HG03521 (cell line): ENCODE measurements at regions not wholly inside any gene's neighbourhood (a gene's known extent, or its start where the extent isn't known, plus 50 kb on each side); places are given as distances from the start of the nearest gene placed in this dataset.

ENCODE experiments used
- ATAC-seq: cut with Tn5 transposase; IDR thresholded peaks from one replicate; pipeline ENCODE4 v1.9.1; 2021; ENCODE audit warnings: mild to moderate bottlenecking, moderate library complexity; ENCODE audit not compliant: unreplicated experiment

DNA sequence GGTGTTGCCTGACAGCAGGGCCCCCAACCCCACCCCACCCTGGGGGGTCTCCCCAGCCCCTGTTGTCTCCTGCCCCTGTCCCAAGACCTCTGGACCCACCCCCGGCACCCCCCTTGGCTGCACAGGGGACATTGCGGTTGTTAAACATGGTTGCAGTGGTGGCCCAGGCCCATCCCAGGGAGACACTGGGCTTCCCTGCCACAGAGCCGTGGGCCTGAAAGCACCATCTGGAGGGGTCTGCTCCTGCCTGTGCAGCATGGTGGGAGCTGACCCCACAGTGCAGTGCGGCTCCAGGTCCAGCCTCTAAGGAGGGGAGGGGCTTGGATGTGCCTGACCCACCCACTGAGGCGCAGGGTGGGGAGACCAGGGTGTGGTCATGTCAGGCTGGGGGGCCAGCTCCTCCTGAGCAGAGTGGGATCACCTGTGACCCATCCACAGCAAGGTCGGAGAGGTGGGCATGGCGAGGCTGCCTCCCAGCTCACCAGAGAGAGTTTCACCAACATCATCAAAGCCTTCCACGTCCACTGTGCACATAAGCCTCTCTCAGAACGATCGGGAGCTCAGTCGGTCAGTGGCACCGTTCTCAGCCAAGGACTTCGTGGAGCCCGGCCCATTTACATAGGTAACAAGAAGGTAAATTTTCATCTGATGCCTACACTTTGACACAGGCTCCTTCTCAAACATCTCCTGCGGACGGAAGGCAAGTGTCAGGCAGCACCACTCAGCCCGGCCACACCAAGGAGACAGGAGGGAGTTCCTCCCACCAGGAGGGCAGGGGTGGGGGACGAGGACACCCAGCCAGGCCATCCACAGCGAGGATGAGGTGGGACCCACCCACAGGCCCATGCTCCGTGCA, 201.1 kb downstream of the BRD1 start:
- no peak for ATAC-seq

DNA sequence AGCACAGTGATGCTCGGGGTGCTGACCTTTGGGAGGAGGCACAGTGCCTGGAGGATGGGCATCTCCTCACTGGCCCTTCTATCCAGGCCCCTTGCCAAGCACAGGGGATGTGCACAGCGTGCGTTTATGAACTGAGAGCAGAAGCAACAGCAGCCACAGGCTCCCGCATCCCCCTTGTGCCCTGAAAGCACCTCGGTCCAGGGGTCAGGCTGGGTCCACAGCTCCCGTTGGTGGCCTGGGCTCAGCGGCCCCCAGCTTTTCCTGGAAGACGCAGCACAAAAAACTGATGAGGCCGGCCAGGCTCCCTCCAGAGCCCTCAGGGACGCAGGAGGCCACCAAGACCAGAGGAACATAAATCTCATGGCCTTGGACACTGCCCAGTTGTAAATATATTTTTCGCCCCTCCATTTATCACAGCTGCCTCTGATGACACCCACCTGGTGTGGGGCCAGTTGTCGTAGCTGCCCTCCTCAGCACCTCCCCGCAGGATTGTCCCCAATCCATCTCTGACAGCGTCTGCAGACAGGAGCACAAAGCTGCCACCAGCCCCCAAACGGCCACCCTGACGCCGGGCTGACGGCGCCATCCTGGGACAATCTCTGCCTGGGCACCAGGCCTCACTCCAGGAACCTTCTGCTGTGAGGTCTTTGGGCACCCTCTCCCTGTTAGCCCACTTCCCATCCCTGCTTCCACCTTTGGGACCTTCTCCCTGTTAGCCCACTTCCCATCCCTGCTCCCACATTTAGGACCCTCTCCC, 203.1 kb downstream of the BRD1 start:
- ATAC-seq, result no peak

DNA sequence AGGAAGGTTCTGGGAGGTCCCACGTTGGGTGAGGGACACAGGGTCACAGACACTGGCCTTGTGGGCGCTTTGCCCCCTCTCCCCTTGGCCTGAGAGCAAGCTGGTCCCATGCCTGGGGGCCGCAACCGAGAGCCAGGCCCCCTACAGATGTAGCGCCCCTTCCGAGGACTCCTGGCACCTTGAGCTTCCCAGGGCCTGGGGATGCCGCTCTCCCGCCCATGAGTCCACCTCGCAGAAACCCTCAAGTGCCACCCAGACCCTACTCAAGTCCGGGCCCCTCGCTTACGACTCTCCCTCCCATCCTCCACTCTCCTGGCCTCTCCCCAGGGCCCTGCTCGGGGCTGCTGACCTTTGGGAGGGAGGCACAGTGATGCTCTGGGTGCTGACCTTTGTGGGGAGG, 204.0 kb downstream of the BRD1 start:
- no peak for ATAC-seq

DNA sequence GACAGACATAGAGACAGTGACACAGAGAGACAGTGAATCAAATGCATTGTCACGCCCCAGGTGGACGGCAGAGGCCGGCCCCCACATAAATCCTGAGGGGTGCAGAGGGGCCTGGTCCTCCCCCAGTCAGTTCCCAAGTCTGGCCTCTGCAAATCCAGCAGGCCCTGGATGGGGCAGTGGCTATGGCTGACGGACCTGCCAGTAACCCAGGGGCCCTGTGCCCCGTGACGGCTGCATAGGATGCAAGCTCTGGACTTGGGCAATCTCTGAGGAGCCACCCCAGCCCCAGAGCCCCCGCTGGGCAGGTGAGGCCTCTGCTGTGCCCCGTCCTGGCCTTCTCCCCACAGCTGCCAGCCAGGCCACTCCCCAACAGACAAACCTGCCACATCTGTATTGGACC, 204.5 kb downstream of the BRD1 start:
- no peak for ATAC-seq

DNA sequence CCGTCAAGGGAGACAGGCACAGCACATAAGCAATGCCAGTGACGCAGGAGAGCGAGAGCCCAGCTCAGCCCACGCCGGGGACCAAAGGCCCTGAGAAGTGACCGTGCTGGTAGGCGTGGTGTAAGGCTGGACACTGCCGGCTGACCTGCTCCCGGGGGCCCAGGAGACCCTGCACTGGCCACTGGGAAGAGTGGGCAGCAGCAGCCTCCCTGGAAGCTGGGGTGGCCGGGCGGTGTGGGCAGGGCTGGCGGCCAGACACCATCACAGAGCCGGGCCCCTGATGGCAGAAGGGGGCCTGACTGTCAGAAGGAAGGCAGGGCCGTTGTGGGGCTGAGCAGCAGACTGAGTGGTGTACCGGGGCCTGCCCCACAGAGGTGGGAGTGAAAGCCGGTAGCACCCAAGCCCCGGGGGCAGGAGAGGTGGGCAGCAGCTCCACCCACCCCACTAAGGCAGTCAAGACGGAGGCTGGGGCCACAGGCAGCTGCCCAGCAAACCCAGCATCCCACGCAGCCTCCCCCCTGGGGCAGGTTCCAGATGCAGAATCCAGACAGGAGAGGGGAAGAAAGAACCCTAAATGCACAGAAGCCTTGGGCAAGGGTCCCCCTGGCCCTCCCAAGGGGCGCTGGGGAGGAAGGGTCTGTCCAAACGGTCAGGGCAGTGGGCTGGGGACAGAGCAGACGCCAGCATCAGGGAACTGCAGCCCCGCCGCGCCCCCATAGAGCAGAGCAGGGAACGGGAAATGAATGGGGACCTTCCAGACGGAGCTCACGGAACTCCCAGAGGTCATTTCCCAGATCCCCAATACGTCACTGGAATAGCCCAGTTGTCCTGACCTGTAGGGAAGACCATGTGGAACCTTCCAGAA, 205.2 kb downstream of the BRD1 start:
- no peak for ATAC-seq

DNA sequence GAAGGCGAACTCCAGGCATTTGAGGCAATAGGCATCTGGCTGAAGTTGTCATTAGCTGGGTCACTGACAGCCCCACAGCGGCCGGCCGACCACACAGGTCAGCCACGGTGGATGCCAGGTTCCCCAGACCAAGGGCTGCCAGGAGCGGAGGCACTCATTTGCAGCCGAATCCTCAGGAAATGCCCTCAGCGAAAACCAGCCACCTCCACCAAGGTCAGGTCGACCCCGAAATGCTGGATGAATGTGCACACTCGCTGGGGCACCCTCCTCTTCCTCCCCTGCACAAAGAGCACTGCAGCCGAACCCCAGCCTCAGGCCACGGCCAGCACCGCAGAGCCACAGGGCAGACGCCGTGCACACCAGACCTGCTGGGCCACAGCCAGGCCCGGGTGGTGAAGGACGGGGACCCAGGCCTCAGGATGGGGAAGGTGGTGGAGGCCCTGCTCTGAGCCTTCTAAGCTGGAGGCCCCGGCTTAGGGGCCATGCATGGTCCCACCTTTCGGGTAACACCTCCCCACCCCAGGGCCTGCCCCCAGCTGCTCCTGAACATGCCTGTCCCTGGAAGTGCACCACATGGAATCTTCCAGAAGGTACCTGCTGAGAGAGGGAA, 206.0 kb downstream of the BRD1 start:
- ATAC-seq, result no peak

DNA sequence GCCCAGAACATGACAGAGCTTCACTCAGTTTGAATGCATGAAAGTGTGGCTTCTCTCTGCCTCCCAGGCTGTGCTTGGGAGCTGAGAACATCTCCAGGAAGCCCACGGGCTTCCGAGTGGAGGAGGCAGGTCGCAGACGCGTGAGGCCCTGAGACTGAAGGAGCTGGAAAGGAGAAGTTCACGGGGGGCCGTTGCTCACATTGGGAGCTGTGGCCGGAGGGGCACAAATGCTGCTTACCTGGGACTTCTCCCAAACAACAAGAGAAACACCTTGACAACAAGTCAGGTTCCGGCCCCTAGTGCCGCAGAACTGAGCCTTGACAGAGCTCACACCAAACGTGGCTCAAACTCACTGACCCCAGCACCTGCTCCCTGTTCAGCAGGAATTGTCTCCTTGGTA, 207.0 kb downstream of the BRD1 start:
- no peak for ATAC-seq

DNA sequence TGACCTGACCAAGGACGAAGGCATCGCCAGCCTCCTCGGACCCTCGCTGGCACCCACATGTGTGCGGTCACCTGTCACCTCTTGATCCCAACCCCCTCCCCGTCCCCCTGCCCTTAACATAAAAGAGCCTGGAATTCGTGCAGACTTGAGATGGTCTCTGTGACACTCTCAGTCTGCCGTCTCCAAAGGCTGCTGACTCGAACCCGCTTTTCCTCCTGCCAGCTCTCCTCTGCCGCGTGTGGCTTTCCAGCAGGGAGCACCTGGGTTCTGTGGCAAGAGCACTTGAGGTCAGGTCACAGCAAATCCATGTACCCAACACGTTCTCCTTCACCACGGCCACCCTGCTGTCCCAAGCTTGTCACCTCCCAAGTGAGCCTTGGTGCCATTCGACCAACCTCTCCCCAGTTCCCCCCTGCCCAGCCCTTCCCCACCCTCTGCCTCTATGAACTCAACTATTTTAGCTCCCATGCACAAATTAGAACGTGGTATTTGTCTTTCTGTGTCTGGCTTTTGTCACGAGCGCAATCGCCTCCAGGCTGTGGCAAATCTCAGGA, 207.6 kb downstream of the BRD1 start:
- ATAC-seq, result no peak

DNA sequence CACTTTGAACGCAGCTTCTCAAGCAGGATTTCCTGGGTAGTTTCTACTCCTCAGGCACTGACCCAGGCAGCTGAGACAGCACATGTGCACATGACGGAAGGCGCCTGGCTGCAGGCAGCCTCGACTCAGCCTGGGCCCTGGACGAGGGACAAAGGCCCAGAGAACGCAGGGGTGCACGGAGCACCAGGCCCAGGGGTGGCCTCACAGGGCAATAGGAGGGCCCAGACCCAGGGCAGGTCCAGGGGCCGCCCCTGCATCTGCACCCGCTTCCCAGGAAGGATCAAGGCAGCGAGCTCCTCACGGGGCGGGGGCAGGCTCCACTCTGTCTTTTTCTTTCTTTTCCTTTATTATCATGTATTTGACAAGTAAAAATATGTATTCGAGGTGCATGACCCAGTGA, 208.4 kb downstream of the BRD1 start:
- no peak for ATAC-seq

DNA sequence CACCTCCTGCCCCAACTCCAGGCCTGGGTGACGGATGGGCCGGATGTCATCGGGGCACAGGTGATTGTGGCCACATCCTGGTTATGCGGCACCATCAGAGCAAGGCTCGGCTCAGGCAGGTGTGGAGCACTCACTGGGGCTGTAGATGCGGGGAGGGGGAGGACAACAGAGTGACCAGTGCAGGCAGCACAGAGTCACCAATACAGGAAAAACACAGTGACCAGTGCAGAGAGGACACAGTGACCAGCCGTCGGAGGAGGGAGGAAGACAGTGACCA, 209.1 kb downstream of the BRD1 start:
- ATAC-seq, result no peak

DNA sequence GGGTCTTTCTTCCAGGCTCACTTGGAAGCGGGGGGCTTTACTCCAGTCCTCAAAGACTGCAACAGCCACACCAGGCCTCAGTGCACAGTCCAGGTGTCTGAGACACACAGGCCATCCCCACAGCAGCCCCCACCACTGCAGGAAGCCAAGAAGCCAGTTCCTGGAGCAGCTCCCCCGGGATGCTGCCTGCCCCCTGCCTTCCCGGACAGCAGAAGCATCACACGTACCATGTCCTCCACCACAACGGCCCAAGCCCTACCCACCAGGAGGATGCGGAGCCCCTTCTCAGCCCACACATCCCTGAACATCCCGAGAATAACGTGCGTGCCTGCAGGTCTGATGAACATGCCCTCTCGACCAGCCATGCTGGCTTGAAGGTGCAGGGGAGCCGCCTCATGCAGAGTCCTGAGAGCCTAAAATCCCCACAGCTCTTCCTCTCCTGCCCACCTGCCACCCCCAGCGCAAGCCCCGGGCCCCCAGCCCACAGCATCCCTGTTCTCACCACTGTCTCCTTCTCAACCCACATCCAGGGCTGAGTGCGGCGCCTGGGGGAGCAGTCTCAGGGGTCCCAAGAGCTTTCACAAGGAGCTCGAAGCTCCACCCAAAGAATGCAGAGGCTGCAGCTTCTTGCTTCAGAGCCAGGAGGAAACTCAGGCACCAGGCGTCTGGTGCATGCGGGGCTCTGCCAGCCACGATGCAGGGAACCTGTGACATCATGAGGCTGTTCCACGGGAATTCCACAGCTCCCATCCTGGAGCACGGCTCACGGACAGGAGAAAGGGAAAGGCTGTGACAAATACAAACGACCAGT, 209.6 kb downstream of the BRD1 start:
- ATAC-seq, result no peak

DNA sequence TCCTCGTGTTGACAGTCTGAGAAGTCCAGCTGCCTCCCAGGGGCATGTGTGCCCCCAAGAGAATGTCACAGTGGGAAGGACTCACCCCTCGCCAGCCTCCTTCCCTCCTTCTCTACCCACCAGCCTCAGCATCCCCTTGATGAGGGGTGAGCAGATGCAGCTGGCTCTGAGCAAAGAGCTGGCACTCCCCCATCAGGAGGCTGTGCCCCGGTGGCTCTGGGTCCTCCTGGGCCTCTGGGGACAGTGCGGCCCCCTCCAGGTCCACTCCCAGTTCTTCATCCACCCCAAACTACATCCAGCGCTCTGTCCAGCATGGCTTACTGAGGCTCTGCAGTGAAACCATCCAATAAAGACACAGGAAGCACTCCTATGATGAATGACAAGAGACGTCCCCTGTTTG, 210.4 kb downstream of the BRD1 start:
- no peak for ATAC-seq

DNA sequence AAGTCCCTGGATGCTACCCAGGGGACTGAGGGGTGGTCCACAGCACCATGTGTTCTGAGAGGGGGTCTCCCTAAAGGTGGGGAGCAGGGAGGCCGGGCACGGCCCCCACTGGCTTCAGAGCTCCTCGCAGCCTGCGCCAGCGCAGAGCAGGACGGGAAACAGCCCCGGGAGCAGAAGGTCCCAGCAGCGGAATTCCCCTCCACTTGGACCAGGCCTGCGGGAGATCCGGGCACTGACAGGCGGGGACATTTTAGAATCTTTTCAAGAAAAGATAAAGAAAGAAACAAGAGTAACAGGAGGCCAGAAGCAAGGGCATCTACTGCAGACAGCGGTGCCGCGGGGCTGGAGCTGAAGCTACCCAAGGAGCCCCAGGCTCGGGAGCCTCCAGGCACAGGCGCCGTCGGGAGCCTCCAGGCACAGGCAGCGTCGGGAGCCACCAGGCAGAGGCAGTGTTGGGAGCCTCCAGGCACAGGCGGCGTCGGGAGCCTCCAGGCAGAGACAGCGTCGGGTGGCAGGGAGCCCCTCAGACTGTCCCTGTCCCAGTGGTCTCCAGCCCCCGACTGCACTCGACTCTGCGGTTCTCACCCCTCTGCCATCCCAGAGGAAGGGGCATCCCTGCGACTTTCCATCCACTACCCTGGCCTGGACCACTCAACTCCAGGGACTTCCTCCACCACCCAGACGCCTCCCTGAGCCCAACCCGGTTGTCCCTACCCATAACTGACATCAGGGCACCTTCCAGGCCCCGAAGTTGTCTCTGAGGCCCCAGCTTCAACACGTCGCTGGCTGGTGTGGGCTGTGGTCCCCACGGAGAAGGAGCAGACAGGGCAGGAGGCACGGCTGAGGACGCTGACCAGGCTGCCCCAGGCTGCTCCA, 211.1 kb downstream of the BRD1 start:
- ATAC-seq, result no peak

DNA sequence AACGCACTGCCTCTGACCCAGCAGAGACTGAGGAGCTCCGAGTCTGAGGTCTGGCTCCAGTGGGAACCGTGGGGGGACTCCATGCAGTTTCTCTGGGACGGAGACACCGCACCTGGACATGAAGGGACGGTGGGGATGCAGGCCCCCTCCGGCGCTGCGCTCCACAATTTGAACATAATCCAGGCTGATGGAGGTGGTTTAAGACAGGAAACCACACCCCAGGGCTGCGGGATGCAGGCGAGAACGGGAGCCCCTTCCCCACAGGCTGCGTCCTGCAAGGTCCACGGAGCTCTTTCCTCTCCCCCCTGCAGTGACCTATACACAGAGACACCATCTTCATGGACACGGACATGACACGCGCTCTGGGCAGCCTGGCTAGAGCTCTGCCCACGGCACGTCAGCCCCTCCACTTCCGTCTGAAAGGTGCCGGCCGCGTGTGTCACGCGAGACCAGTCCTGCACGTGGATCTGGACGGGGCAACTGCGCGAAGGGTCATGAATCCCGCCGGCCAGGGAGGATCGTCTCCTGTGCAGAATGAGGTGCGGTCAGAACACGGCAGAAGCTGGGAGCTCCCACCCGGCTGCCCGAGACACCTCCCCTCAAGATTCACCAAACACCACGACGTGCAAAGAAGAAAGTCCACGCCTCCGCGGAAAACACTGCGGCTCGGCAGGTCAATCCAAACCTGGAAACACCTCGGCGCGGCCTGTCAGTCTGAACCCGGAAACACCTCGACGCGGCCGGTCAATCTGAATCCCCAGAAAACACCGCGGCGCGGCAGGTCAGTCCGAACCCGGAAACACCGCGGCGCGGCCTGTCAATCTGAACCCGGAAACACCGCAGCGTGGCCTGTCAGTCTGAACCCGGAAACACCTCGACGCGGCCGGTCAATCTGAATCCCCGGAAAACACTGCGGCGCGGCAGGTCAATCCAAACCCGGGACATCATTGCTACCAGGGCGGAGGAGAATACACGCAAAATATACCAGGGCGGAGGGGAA, 212.4 kb downstream of the BRD1 start:
- ATAC-seq, result no peak

DNA sequence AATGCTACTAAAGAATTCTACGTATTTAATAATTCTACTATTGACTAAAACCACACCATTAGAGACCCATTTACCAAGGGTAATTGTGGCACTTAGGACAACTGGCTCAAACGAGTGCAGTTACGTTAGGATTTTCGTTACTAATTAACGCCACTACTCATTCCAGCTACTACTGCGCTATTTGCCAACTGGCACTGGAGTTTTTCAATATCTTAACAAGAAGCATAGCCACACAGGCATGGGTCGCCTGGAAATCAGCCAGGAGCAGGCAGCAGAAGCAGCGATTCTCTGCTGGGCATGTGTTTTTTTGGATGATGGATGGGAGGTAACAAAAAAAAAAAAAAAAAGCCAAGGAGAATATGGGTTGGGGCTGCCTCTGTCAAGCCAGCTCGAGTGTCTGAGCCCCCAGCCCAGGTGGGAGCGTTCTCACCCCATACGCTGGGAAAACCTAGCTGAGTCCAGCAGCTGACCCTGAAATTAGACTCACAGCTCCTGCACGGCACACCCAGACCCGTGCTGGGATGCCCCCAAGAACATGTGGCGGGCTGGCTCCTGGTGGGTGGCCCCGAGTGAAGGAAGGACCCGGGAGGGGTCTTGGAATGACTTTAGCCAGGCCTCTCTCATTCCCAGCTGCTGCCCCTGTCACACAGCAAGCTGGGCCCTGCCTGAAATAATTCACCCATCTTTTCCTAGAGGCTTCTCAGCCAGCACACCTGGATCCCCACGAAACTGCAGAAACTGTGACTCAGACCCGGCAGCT, 214.0 kb downstream of the BRD1 start:
- ATAC-seq, result no peak

DNA sequence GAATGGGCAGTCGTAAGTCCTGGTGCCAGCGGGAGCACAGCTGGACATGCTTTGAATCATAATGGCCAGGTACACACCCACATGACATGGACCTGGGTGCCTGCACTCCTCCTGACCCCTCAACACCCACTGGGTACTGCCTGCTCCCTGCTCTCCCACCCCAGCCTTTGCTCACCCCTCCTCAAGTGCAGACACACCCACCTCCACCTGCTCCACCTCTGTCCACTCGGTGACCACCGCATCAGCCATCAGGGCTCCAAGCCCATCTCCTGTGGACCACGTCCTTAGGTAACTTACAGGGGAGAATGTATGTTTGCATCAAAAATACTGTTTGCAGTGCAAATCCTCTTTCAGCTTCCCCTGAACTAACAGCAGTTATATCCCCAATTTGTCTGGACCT, 214.6 kb downstream of the BRD1 start:
- ATAC-seq, result no peak

DNA sequence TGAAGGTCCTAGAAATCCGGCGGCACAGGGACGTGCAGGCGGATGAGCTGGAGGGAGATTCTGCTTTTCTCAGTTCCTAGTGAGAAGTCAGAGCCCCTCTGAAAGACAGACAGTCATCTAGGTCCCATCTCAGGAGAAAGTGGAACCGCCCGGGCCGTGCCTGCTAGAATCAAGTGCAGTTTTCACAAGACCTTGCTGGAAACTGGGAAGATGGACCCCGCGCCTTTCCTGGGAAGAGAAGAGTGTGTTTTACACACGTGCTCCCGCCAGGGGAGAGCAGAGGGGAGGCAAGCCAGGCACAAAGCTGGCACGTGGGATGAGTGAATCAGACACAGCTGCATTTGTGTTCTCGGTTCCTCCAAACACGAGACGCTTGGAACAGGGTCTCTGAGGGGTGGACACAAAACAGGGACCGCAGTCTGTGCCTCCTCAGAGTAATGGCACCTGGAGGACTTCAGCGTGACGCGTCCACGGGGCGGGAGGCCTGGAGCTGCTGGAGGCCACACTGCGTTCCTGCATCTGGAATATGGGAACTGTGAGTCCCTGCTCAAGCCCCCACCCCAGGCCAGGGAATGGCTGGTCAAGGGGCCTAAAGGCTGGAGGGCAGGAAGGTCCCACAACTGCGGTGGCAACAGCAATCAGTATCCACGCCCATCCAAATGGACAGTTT, 218.3 kb downstream of the BRD1 start:
- ATAC-seq, result no peak
